ENCODE measurements at regions not wholly inside any gene's neighbourhood (a gene's known extent, or its start where the extent isn't known, plus 50 kb on each side); places are given as distances from the start of the nearest gene placed in this dataset.
"Not testable (repeated sequence)": the region's sequence is repeated elsewhere in the genome, so short reads cannot be mapped to it uniquely, and the experiment has no call there.

GRCh38 chr1:79232818-79233217 lies 226.3 kb upstream of the ADGRL4 start:
- TF ChIP-seq CTCF (IDR thresholded peaks at IDR 0.05; ENCODE audit: low read depth, low read length, missing control alignments) = no peak
- no peak for DNase-seq (ENCODE audit: extremely low read depth, low read depth)
- no peak overlapping the region for H3K4me3 ChIP-seq (replicated peaks; ENCODE audit: low read depth, low read length)

- DNase-seq (ENCODE audit: extremely low read depth, low read depth); H3K4me3 ChIP-seq (replicated peaks; ENCODE audit: low read depth, low read length): not testable (repeated sequence)
These were observed 224.2 kb upstream of the ADGRL4 start for GRCh38 chr1:79230751-79231150.

GRCh38 chr1:79226963-79227362 lies 220.4 kb upstream of the ADGRL4 start:
- no peak overlapping the region for H3K4me3 ChIP-seq (replicated peaks; ENCODE audit: low read depth, low read length)
- no peak for TF ChIP-seq CTCF (IDR thresholded peaks at IDR 0.05; ENCODE audit: low read depth, low read length, missing control alignments)
- DNase-seq (ENCODE audit: extremely low read depth, low read depth) = no peak

- no peak overlapping the region for H3K4me3 ChIP-seq (replicated peaks; ENCODE audit: low read depth, low read length)
- no peak for TF ChIP-seq CTCF (IDR thresholded peaks at IDR 0.05; ENCODE audit: low read depth, low read length, missing control alignments)
- DNase-seq (ENCODE audit: extremely low read depth, low read depth) = no peak
These were observed 218.0 kb upstream of the ADGRL4 start for GRCh38 chr1:79224537-79224936.

- DNase-seq (ENCODE audit: extremely low read depth, low read depth) = no peak
- H3K4me3 ChIP-seq (replicated peaks; ENCODE audit: low read depth, low read length) = no peak overlapping the region
These were observed 214.0 kb upstream of the ADGRL4 start for GRCh38 chr1:79220509-79220908.

DNA sequence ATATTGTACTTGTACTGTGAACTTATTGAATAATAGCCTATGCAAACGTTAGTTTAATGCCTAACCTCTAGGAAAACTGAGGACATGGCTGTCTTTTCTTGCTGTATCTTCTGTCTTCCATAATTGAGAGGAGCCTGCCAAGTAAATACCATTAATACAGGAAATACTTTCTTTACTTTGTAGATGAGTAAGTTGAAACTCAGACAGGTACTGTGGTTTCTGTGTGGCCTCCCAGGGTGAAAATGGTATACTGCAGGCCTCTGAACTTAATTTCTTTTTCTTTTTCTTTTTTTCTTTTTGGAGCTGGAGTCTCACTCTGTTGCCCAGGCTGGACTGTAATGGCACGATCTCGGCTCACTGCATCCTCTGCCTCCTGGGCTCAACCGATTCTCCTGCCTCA lies 208.8 kb upstream of the ADGRL4 start:
- no peak overlapping the region for H3K4me3 ChIP-seq (replicated peaks; ENCODE audit: low read depth, low read length)
- no peak for DNase-seq (ENCODE audit: extremely low read depth, low read depth)
- no peak for TF ChIP-seq CTCF (IDR thresholded peaks at IDR 0.05; ENCODE audit: low read depth, low read length, missing control alignments)

More at GRCh38 chr1:79220509-79220908, 214.0 kb upstream of the ADGRL4 start:
- no peak for TF ChIP-seq CTCF (IDR thresholded peaks at IDR 0.05; ENCODE audit: low read depth, low read length, missing control alignments)

- no peak overlapping the region for H3K4me3 ChIP-seq (replicated peaks; ENCODE audit: low read depth, low read length)
- no peak for TF ChIP-seq CTCF (IDR thresholded peaks at IDR 0.05; ENCODE audit: low read depth, low read length, missing control alignments)
- DNase-seq (ENCODE audit: extremely low read depth, low read depth) = no peak
These were observed 201.3 kb upstream of the ADGRL4 start for GRCh38 chr1:79207786-79208185.
